Breast epithelium (tissue), 3 donors: ENCODE measurements at regions not wholly inside any gene's neighbourhood (a gene's known extent, or its start where the extent isn't known, plus 50 kb on each side); places are given as distances from the start of the nearest gene placed in this dataset.

ENCODE experiments used
- POLR2A ChIP-seq: fragments of 450-650 bp; IDR thresholded peaks from one replicate; pipeline ENCODE4 v1.6.1; 2016; ENCODE audit warnings: antibody characterized with exemption, mild to moderate bottlenecking, moderate library complexity
- TF ChIP-seq, protein P1 (sequence below), 3 donors: fragments of 450-650 bp; IDR thresholded peaks; one replicate each; pipeline ENCODE4 v1.5.1; 2016 to 2017; ENCODE audit warnings: antibody characterized with exemption in 3 of 3, mild to moderate bottlenecking in 3 of 3, moderate library complexity in 3 of 3

DNA sequence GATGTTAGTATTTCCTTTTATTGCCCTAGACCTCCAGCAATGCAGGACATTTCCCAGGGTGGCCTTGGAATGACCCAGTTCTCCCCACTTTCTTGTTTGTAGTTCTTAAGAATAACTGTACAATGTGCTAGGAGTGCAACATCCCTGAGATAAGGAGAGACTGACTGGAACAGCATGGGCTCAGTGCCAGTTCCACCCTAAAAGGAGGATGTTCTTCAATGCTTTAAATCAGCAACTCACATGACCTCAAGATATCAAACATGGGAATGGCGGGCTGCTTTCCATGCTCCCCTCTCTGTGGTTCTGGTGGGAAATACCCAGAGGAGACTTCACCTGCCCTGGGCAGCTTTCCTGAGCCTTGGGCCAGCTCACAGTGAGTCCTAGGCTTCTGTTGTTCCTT is 766.9 kb upstream of the FBXO33 start:
- TF ChIP-seq POLR2A: no peak
- TF ChIP-seq, protein P1, sequence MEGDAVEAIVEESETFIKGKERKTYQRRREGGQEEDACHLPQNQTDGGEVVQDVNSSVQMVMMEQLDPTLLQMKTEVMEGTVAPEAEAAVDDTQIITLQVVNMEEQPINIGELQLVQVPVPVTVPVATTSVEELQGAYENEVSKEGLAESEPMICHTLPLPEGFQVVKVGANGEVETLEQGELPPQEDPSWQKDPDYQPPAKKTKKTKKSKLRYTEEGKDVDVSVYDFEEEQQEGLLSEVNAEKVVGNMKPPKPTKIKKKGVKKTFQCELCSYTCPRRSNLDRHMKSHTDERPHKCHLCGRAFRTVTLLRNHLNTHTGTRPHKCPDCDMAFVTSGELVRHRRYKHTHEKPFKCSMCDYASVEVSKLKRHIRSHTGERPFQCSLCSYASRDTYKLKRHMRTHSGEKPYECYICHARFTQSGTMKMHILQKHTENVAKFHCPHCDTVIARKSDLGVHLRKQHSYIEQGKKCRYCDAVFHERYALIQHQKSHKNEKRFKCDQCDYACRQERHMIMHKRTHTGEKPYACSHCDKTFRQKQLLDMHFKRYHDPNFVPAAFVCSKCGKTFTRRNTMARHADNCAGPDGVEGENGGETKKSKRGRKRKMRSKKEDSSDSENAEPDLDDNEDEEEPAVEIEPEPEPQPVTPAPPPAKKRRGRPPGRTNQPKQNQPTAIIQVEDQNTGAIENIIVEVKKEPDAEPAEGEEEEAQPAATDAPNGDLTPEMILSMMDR (IDR thresholded peaks at IDR 0.05): no peak
